ENCODE measurements at regions not wholly inside any gene's neighbourhood (a gene's known extent, or its start where the extent isn't known, plus 50 kb on each side); places are given as distances from the start of the nearest gene placed in this dataset.

DNA sequence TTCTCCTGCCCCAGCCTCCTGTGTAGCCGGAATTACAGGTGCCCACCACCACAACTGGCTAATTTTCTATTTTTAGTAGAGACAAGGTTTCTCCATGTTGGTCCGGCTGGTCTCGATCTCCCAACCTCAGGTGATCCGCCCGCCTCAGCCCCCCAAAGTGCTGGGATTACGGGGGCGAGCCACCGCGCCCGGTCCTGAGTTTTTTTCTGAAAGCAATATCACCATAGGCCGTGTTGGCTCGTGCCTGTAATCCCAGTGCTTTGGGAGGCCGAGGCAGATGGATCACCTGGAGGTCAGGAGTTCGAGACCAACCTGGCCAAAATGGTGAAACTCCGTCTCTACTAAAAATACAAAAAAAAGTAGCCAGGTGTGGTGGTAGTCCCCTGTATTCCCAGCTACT is 136.3 kb upstream of the TECRL start:
- DNase-seq, result no peak

DNA sequence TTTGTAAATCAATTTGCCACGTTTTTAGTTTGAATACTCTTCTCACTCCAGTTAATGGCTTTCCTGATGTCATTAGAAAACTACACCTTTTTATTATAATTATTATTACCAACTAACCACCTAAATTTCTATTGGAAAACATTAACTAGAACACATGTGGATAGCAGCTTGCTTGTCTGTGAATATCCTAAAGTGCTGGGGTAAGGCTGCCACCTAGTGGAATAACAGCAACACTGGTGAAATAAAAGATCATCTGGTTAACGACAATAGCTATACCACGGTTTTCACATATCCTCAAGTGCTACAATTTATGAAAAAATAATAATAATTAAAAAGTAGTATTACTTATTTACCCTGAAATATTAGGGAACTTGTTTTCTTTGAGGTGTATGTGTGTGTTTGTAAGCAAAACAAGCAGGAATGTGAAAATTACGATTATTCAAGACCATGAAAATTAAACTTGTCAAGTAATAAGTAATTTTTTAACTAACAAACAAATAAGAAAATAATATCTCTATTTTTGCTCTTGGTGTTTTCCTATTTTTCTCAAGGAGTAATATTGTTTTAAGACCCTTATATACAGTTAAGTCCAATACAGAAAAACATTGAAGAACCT is 130.1 kb upstream of the TECRL start:
- DNase-seq, result peak; percentile 72

DNA sequence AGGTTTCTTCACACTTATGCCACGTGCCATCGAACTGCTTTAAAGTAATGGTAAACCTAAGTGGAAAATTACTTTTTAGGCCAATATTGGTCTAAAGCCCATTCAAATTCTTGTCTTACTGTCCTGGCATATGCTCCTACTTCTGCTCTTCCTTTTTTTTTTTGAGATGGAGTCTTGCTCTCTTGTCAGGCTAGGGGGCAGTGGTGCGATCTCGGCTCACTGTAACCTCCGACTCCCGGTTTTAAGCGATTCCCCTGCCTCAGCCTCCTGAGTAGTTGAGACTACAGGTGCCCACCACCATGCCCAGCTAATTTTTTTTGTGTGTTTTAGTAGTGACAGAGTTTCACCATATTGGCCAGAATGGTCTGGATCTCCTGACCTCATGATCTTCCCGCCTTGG is 129.0 kb upstream of the TECRL start:
- DNase-seq, result no peak

DNA sequence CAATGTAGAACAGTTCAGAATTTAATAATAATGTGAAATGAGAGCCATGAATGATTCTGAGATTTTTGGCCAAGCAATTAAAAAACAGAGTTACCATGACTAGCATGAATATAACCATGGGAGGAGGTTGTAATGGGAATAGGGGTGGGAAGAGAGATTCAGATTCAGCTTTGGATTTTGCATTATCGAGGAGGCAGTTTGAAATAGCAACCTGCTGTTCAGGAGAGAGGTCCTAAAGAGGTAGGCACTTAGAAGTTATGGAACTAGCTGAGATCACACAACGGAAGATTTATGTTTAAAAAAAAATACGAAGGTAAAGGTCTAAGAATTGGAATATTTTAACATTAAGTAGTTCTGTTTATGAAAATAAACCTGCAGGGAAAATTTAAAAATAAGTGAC is 124.4 kb upstream of the TECRL start:
- DNase-seq, result no peak

DNA sequence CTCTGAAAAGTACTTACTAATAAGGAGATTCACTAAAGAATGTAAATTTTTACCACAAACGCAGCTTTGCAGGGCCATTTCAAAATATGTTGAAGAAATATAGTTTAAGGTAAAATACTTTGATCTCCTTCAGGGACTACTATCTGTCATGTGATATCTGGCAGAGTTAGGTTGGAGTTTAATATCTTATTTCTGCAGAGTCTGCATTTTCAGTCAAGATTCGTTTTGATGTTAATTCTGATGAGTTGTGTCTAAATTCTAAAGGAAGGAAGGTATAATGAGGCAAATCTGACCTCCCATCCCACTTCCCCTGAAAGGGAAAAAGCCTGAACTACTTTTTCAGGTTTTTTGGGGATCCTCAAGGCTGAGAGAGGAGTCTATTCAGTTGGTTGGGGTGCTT is 123.9 kb upstream of the TECRL start:
- no peak for DNase-seq

DNA sequence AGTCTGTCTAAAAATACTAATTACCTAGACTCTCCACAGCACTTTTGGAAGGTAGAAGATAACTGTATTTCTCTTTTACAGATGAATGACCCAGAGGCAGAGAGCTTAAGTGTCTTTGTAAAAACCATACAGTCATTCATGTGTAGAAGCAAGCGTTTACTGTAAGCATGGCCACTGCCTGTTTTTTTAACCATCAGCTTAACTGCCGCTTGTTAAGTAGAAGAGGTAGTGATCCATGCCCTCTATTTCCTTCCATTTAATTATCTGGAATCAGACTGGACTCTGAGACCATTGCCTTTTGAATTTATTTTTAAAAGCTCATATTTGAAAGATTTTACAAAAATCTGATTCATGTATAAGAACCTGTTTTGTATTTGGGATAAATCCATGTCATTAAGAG is 111.2 kb upstream of the TECRL start:
- peak; percentile 62 for DNase-seq

DNA sequence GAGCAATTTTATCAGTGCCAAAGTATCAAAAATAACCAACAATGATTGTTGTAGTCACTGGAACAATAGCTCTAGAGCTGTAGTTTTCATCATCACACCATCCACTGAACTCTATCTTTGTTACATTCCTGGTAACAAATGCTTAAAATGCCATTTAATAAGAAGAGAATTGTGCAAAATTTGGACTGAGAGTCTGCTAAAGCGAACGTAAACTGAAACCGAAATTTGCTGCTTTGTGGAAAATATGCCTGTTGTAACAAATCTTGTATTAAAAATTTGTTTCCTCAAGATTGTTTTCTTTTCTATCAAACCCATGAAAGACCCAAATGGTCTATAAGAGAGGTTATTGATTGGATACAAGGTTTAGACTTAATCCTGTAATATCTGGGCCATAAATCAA is 109.3 kb upstream of the TECRL start:
- DNase-seq, result no peak

DNA sequence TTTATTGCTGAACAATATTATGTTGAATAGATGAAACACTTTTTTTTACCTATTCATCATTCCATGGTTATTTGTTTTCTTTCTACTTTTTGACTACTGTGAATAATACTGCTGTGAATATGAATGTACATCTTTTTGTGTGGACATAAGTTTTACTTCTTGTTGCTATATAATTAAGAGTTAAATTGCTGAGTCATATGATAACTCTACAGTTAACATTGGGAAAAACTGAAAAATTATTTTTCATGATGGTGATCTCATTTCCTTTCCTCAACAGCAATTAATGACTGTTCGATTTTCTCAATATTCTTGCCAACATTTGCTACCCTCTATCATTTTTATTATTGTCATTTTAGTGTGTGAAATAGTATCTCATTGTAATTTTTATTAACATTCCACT is 106.9 kb upstream of the TECRL start:
- no peak for DNase-seq

DNA sequence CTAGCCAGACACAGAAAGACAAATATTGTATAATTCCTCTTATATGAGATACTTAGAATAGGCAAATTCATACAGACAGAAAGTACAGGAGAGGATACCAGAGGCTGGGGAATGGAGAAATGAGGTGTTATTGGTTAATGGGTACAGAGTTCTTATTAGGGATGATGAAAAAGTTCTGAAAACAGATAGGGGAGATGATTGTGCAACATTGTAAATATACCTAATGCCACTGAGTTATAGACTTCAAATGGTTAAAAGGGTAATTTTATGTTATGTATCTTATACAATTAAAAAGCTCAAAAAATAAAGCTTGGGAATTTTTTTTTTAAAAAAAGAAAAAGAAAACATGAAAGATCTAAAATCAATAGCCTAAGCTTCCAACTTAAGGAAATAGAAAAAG is 98.8 kb upstream of the TECRL start:
- no peak for DNase-seq

DNA sequence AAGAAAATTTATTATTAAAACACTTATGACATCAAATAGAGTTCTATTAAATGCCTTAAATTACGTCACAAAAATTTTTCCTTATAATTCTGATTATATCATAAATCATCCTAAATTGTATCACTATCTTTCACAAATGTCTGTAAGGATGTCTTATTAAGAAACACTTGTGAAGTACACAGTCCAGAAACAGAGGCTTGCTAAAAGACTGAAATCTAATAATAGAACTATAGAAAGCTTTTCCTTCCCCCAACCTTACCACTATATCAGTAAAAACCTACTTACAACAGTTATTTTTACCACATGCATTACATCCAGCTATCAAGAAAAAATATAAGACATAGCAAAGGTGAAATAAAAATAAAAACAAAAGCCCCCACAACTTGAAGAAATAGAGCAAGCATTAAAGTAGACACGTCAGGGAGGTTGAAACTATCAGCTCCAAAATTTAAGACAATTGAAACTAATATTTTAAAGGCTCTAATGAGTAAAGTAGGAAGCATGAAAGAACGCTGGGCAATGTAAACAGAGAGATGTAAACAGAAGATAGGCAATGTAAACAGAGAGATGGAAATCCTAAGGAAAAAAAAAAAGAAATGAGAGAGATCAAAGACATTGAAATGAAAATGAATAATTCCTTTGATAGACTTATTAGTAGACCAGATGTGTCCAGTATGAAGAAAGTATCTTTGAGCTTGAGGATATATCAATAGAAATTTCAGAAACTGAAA is 94.9 kb upstream of the TECRL start:
- DNase-seq, result no peak

DNA sequence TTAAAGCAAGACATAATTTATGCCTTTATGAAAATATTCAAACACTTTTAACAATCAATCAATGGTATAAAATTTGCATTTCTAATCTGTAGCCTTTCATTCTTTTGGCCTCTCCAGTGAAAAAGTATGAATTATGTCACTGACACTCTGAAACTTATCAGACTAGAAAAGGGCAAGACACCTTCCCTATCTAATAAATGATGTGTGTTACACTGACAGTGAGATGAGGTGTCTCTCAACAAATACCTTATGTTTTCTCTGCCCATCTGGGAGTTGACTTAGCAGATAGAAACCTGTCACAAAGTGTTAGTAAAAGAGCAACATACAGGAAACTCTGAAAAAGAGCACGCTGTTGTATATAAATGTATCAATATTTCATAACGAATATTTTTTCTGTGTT is 94.2 kb upstream of the TECRL start:
- DNase-seq, result no peak

DNA sequence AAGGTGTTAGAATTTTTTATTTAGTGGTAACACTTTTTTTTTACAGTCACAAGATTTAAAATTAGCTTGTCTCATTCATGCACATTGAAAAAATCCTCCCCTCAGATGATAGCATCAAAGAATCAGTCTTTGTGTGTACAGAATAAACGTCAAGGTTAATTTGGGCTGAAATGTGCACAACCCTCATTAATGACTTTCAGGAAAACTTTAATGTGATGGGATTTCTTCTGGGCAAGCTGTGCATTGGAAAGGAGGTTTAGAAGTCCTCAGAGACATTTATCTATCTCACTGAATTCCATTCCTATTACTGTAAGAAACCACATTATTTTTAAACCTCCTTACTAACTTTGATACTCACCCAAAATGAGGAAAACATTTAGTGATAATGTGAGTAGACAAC is 88.2 kb upstream of the TECRL start:
- DNase-seq, result no peak

DNA sequence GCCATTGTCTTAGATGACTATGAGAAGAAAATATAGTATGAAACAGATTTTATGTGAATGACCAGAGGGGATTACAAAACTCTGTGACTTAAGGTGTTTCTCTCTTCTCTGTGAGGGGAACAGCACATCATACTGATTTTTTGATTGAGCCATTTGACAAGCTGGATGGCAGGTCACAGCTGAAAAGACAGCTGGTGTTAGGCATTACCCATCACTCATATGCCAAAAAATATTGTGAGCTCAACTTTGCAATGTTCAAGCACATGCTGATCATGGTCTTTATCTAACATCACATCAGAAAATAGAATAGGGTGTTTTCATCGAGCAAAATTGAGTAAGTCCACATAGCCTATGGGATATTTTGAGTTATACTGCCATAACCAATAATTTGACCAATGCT is 86.7 kb upstream of the TECRL start:
- no peak for DNase-seq

DNA sequence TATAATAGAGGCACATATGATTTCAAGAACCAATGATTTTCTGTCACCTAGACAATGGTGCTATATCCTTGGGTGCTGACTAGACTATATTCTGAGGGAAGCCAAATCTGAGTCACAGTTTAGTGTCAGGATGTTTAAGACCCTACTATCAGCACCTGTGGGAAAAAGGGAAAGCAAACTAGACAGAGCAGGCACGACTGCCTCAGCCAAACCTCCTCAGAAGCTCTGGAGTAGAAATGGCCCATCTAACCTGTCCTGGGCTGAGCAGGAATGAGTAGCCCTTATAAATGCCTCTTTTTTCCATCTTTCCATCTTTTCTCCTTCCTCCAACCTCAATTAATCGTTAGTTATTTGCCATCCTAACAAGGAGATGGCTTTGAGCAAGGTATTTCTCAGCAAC is 80.4 kb upstream of the TECRL start:
- DNase-seq, result no peak

DNA sequence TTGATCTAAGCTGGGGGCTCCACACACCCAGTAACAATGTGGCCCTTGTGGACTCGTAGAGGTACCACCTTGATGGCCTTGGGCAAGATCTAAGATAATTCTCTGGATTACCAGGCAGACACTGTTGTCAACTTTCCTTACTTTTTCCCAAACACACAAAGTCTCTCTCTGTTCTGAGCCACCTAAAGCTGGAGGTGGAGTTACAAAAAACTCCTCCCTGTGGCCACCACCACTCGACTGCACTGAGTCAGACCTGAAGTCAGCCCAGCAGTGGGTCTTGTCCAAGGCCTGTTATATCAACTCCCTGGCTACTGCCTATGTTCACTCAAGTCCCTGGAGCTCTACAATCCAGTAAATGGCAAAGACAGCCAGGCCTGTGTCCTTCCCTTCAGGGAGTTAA is 70.1 kb upstream of the TECRL start:
- DNase-seq, result no peak

DNA sequence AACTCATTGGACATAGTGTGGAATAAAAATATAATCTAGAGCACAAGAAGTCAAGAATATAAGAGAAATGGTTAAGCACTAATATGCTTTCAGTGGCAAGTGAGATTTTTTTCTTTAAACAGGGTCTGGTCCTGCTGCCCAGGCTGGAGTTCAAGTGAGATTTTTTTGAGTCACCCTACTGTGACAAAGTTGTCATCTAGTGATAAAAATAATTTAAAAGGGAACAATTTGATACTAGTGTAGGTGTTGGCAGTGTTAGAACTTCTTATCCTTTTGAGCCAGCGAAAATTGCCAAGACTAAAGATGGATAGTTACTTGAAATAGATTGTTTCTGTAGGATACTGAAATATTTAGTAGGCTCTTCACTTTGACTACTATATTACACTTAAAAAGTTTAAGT is 67.9 kb upstream of the TECRL start:
- DNase-seq, result no peak

DNA sequence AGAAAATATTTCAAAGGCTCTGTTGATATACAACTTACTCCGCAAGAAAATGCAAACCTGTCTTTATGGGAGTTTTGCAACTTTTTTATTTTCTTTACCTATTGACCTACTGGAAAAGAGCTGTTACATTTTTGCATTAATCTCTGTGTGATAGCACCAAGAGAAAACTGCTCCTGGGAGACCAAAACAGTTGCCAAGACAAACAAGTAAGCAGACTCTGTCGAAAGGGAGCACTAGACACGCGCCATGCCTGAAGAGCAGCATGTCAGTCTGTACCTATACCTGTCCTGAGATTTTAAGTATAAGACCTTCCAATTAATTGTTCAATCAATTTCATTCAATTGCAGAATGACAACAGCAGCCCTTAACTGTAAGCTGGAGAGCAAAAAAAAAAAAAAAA is 56.0 kb upstream of the TECRL start:
- no peak for DNase-seq

DNA sequence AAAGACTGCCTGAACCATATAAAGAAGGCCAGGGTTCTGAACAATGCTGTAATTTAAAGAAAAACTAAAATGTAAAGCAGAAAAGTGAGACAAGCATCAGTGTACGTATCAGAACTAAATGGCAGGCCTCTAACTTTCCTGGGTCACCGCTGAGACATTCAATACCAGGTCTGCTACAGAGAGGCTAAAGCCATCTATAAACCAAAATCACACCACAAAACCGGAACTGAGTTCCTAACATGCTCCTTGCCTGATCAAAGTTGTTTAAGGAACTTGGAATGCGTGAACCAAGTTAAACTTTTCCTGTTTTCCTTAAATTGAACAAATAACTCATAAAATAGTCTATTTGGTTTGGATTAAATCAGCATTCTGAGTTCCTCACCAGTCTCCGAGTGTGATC is 55.3 kb upstream of the TECRL start:
- no peak for DNase-seq

All from NCI-H510A treated with DMSO at 0.1 percent for 48 hours (cell line).